ENCODE measurements at regions not wholly inside any gene's neighbourhood (a gene's known extent, or its start where the extent isn't known, plus 50 kb on each side); places are given as distances from the start of the nearest gene placed in this dataset.
"Not testable (repeated sequence)": the region's sequence is repeated elsewhere in the genome, so short reads cannot be mapped to it uniquely, and the experiment has no call there.

- TF ChIP-seq HNF1B (CRISPR knock-in tag; IDR thresholded peaks at IDR 0.05) (peak; percentile 78), NR2F1 (CRISPR knock-in tag; IDR thresholded peaks at IDR 0.05) (no peak)
These were observed 141.5 kb upstream of the TOP1 start (continued) for GRCh38 chr20:40887105-40887504.

GRCh38 chr20:40889266-40889665 lies 139.4 kb upstream of the TOP1 start:
- H3K27ac ChIP-seq (ENCODE audit: extremely low read length, insufficient read depth, low read length); DNase-seq (ENCODE audit: low spot score); FAIRE-seq; in situ Hi-C loops (cut with HindIII; ENCODE audit: extremely low pct_ligation_motif_present, low pct_unique_long_range_greater_than_20kb); H3K9ac ChIP-seq (ENCODE audit: insufficient read depth, low read depth, low read length); H3K4me3 ChIP-seq (replicated peaks in 1 of 3; ENCODE audit: insufficient read depth in 1 of 3, low read depth in 2 of 3, low read length in 3 of 3); H3K4me2 ChIP-seq (ENCODE audit: low read depth, low read length); H3K9me3 ChIP-seq (ENCODE audit: low read length); intact Hi-C loops (cut with micrococcal nuclease; ENCODE audit: unreplicated experiment); CTCF ChIA-PET (ENCODE audit: low intra/inter-chr PET ratio, low total read pairs); BruUV-seq (replicated peaks); H2AFZ ChIP-seq (ENCODE audit: low read length); POLR2A ChIA-PET; H4K20me1 ChIP-seq (ENCODE audit: insufficient read depth, low read length); H3K36me3 ChIP-seq (replicated peaks in 1 of 2; ENCODE audit: control insufficient read depth in 1 of 2, insufficient read depth in 2 of 2, low read length in 2 of 2); H3K79me2 ChIP-seq (ENCODE audit: insufficient read depth, low read length); ATAC-seq: not testable (repeated sequence)
- WGBS (ENCODE audit: low lambda C conversion rate) = 39% methylated on average over 3 of the region's 3 CpGs
- Histone ChIP-seq H3K27me3 (ENCODE audit: control insufficient read depth in 1 of 2, insufficient read depth in 2 of 2, low read length in 2 of 2) (peaks cover 7 to 24% of the 10 kb centered on the region in 2 experiments; a peak in 3 of 5 replicates), H3K4me1 (ENCODE audit: insufficient read depth, low read length) (peaks cover 17% of the 10 kb centered on the region)

- BruUV-seq (replicated peaks) = no TSS peak
- peaks cover 17% of the 10 kb centered on the region for H3K4me1 ChIP-seq (ENCODE audit: insufficient read depth, low read length)
- intact Hi-C loops (cut with micrococcal nuclease; ENCODE audit: unreplicated experiment) (no loop called here), in situ Hi-C loops (cut with HindIII; ENCODE audit: extremely low pct_ligation_motif_present, low pct_unique_long_range_greater_than_20kb) (no loop called here)
- WGBS (ENCODE audit: low lambda C conversion rate) = 23% methylated on average over 2 of the region's 2 CpGs
- no peak overlapping the region for H2AFZ ChIP-seq (ENCODE audit: low read length)
- H3K4me2 ChIP-seq (ENCODE audit: low read depth, low read length) = no peak overlapping the region
- no peaks in the 10 kb centered on the region for H3K36me3 ChIP-seq (replicated peaks in 1 of 2; ENCODE audit: control insufficient read depth in 1 of 2, insufficient read depth in 2 of 2, low read length in 2 of 2)
- H3K27ac ChIP-seq (ENCODE audit: extremely low read length, insufficient read depth, low read length) = no peak overlapping the region
- POLR2A ChIA-PET = no interaction called here
- no peaks in the 10 kb centered on the region for H3K79me2 ChIP-seq (ENCODE audit: insufficient read depth, low read length)
- CTCF ChIA-PET (ENCODE audit: low intra/inter-chr PET ratio, low total read pairs) = no interaction called here
- ATAC-seq = no peak
- DNase-seq (ENCODE audit: low spot score) = no peak
- TF ChIP-seq IKZF4 (CRISPR knock-in tag; IDR thresholded peaks at IDR 0.05; ENCODE audit: borderline replicate concordance, low read depth, not compliant biosample characterization) (no peak), CENPX (CRISPR knock-in tag; IDR thresholded peaks at IDR 0.05) (no peak), SATB2 (CRISPR knock-in tag; IDR thresholded peaks at IDR 0.05) (no peak), ZNF205 (CRISPR knock-in tag; IDR thresholded peaks at IDR 0.05) (no peak), ZNF18 (CRISPR knock-in tag; IDR thresholded peaks at IDR 0.05; ENCODE audit: insufficient replicate concordance) (no peak), MLLT10 (CRISPR knock-in tag; IDR thresholded peaks at IDR 0.05) (no peak), HMGA1 (CRISPR knock-in tag; conservative IDR thresholded peaks at IDR 0.05) (no peak), ZNF264 (CRISPR knock-in tag; IDR thresholded peaks at IDR 0.05) (no peak)
- FAIRE-seq = no peak
- no peak overlapping the region for H3K9ac ChIP-seq (ENCODE audit: insufficient read depth, low read depth, low read length)
- H4K20me1 ChIP-seq (ENCODE audit: insufficient read depth, low read length) = no peaks in the 10 kb centered on the region
- peaks cover 5 to 23% of the 10 kb centered on the region in 2 experiments; a peak in 3 of 5 replicates for H3K27me3 ChIP-seq (ENCODE audit: control insufficient read depth in 1 of 2, insufficient read depth in 2 of 2, low read length in 2 of 2)
- H3K4me3 ChIP-seq (replicated peaks in 1 of 3; ENCODE audit: insufficient read depth in 1 of 3, low read depth in 2 of 3, low read length in 3 of 3) = no peak overlapping the region
- no peaks in the 10 kb centered on the region for H3K9me3 ChIP-seq (ENCODE audit: low read length)
These were observed 138.4 kb upstream of the TOP1 start for GRCh38 chr20:40890181-40890580.
